ENCODE measurements at regions not wholly inside any gene's neighbourhood (a gene's known extent, or its start where the extent isn't known, plus 50 kb on each side); places are given as distances from the start of the nearest gene placed in this dataset.

- TF ChIP-seq CTCF (IDR thresholded peaks at IDR 0.05): no peak
- no peak for TF ChIP-seq EP300 (IDR thresholded peaks at IDR 0.05)
- no peak for TF ChIP-seq POLR2A (IDR thresholded peaks at IDR 0.05)
Measured at GRCh38 chr15:69958496-69959084, 139.1 kb downstream of the TLE3 start.

All from tibial nerve (tissue), 4 donors.